ENCODE measurements at regions not wholly inside any gene's neighbourhood (a gene's known extent, or its start where the extent isn't known, plus 50 kb on each side); places are given as distances from the start of the nearest gene placed in this dataset.

GRCh38 chr10:128567551-128567950 is 441.3 kb upstream of the MKI67 start:
- TF ChIP-seq, protein P1, sequence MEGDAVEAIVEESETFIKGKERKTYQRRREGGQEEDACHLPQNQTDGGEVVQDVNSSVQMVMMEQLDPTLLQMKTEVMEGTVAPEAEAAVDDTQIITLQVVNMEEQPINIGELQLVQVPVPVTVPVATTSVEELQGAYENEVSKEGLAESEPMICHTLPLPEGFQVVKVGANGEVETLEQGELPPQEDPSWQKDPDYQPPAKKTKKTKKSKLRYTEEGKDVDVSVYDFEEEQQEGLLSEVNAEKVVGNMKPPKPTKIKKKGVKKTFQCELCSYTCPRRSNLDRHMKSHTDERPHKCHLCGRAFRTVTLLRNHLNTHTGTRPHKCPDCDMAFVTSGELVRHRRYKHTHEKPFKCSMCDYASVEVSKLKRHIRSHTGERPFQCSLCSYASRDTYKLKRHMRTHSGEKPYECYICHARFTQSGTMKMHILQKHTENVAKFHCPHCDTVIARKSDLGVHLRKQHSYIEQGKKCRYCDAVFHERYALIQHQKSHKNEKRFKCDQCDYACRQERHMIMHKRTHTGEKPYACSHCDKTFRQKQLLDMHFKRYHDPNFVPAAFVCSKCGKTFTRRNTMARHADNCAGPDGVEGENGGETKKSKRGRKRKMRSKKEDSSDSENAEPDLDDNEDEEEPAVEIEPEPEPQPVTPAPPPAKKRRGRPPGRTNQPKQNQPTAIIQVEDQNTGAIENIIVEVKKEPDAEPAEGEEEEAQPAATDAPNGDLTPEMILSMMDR (IDR thresholded peaks at IDR 0.05; ENCODE audit: low read length), result no peak
- no peak for TF ChIP-seq EZH2 (IDR thresholded peaks at IDR 0.05; ENCODE audit: borderline replicate concordance, low read length)
